Effector memory CD4-positive, alpha-beta T cell (primary cell): ENCODE measurements at regions not wholly inside any gene's neighbourhood (a gene's known extent, or its start where the extent isn't known, plus 50 kb on each side); places are given as distances from the start of the nearest gene placed in this dataset.

Source experiments
- DNase-seq, 3 donors: peaks; one replicate each; pipeline ENCODE4 v3.0.0-alpha.2; 2020
- H3K27ac ChIP-seq: 2 replicates; pipeline ENCODE4 v1.7.0; 2013; ENCODE audit warnings: mild to moderate bottlenecking, low read length, moderate library complexity; ENCODE audit not compliant: insufficient read depth, poor library complexity, severe bottlenecking
- H3K27me3 ChIP-seq: replicated peaks from 2 replicates; pipeline ENCODE4 v1.7.0; 2013; ENCODE audit warnings: mild to moderate bottlenecking, low read length; ENCODE audit not compliant: insufficient read depth, control insufficient read depth, poor library complexity, severe bottlenecking
- H3K36me3 ChIP-seq: 2 replicates; pipeline ENCODE4 v1.7.0; 2013; ENCODE audit warnings: mild to moderate bottlenecking, low read length, moderate library complexity; ENCODE audit not compliant: control insufficient read depth, insufficient read depth
- H3K4me1 ChIP-seq: 2 replicates; pipeline ENCODE4 v1.7.0; 2013; ENCODE audit warnings: low read length, mild to moderate bottlenecking; ENCODE audit not compliant: control insufficient read depth, insufficient read depth, poor library complexity, severe bottlenecking
- H3K4me3 ChIP-seq: 2 replicates; pipeline ENCODE4 v1.7.0; 2013; ENCODE audit warnings: low read length, low read depth, mild to moderate bottlenecking; ENCODE audit not compliant: insufficient read depth, poor library complexity, severe bottlenecking
- H3K9me3 ChIP-seq: 2 replicates; pipeline ENCODE4 v1.7.0; 2013; ENCODE audit warnings: mild to moderate bottlenecking, low read length, moderate library complexity; ENCODE audit not compliant: control insufficient read depth

DNA sequence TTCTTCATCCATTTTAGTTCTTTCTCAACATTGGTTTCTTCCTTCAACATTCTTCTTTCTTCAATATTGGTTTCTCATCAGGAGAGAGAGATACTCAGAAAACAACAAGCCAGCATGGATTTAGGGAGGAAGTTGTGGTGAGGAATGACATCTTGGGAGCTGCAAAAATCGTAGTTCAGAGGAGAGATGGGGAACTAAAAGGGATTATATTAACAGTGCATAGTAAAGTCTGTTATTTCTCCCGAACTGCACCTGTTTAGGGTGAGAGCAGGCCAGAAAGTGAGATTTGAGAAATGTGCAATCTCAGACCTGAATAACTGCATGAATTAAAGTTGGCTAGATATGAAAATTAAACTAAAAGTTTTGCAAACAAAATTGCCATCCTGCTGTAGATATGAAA is 94.5 kb downstream of the CASP12 start:
- no peak overlapping the region for H3K4me3 ChIP-seq
- H3K27ac ChIP-seq: no peak overlapping the region
- no peaks in the 10 kb centered on the region for H3K9me3 ChIP-seq
- H3K4me1 ChIP-seq: peaks cover 4% of the 10 kb centered on the region
- H3K27me3 ChIP-seq: no peaks in the 10 kb centered on the region
- DNase-seq: no peak
- no peaks in the 10 kb centered on the region for H3K36me3 ChIP-seq

- Histone ChIP-seq H3K4me1 (peaks cover 4% of the 10 kb centered on the region), H3K27ac (no peak overlapping the region), H3K27me3 (no peaks in the 10 kb centered on the region), H3K9me3 (no peaks in the 10 kb centered on the region), H3K36me3 (no peaks in the 10 kb centered on the region), H3K4me3 (peak overlapping the region; percentile 55)
- DNase-seq: no peak
Observed at GRCh38 chr11:104799251-104799650, 99.0 kb downstream of the CASP12 start.

- peak overlapping the region; percentile 18 for H3K27ac ChIP-seq
- peak overlapping the region; percentile 55 for H3K4me3 ChIP-seq
- H3K4me1 ChIP-seq: peaks cover 4% of the 10 kb centered on the region
- H3K27me3 ChIP-seq: no peaks in the 10 kb centered on the region
- DNase-seq: no peak
- no peaks in the 10 kb centered on the region for H3K9me3 ChIP-seq
- no peaks in the 10 kb centered on the region for H3K36me3 ChIP-seq
Observed at GRCh38 chr11:104798789-104799188, 99.5 kb downstream of the CASP12 start.

- Histone ChIP-seq H3K4me1 (peaks cover 4% of the 10 kb centered on the region), H3K27me3 (no peaks in the 10 kb centered on the region)
Observed at GRCh38 chr11:104796301-104796700, 102.0 kb downstream of the CASP12 start.

GRCh38 chr11:104795501-104796213 is 102.6 kb downstream of the CASP12 start:
- no peaks in the 10 kb centered on the region for H3K36me3 ChIP-seq
- H3K4me3 ChIP-seq: no peak overlapping the region
- no peaks in the 10 kb centered on the region for H3K9me3 ChIP-seq
- no peak for DNase-seq
- no peak overlapping the region for H3K27ac ChIP-seq
- H3K27me3 ChIP-seq: no peaks in the 10 kb centered on the region
- peaks cover 4% of the 10 kb centered on the region for H3K4me1 ChIP-seq

More at GRCh38 chr11:104796301-104796700, 102.0 kb downstream of the CASP12 start:
- no peak overlapping the region for H3K27ac ChIP-seq
- H3K9me3 ChIP-seq: no peaks in the 10 kb centered on the region
- DNase-seq: no peak
- H3K4me3 ChIP-seq: no peak overlapping the region
- no peaks in the 10 kb centered on the region for H3K36me3 ChIP-seq

DNA sequence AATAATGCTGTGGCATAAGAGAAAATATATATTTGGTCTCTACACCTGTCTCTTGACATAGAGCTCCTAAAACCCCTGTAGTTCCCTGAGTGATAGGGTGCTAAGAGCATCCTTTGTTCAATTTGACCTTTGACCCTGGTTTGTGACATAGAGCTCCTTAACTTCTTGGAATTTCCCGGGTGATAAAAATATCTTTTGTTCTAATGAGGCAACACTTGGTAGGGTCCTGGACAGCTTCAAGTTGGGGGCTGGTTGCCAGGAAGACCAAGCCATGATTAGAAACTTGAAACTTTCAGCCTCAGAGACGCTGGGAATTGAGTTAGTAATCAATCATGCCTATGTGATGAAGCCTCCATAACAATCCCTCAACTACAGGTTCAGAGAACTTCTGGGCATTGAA is 105.4 kb downstream of the CASP12 start:
- Histone ChIP-seq H3K4me3 (no peak overlapping the region), H3K4me1 (no peaks in the 10 kb centered on the region), H3K36me3 (no peaks in the 10 kb centered on the region), H3K9me3 (no peaks in the 10 kb centered on the region), H3K27me3 (no peaks in the 10 kb centered on the region), H3K27ac (no peak overlapping the region)
- no peak for DNase-seq

DNA sequence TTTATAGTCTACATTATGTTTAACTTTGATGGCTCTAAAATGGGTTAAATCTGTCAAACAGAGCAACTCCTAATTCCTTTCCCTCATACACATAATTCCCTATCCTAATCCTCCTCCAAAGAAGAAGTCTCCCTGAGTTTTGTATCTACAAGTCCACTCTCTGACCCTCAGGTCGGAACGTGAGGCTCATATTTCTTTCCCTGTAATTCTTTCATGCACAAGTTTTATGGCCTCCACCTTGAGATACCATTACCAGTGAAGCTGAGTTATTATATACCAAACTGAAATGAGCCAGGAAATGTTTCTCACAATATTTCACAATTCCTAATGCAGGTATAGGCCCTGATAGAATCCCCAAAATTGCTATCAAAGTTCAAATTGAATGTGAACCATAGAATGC is 106.4 kb downstream of the CASP12 start:
- no peaks in the 10 kb centered on the region for H3K27me3 ChIP-seq
- no peaks in the 10 kb centered on the region for H3K4me1 ChIP-seq
- H3K36me3 ChIP-seq: no peaks in the 10 kb centered on the region
- H3K4me3 ChIP-seq: no peak overlapping the region
- no peaks in the 10 kb centered on the region for H3K9me3 ChIP-seq
- no peak overlapping the region for H3K27ac ChIP-seq
- DNase-seq: no peak

GRCh38 chr11:104784684-104785460 is 113.4 kb downstream of the CASP12 start:
- H3K9me3 ChIP-seq: no peaks in the 10 kb centered on the region
- H3K27me3 ChIP-seq: no peaks in the 10 kb centered on the region
- H3K36me3 ChIP-seq: no peaks in the 10 kb centered on the region
- DNase-seq: no peak
- no peak overlapping the region for H3K27ac ChIP-seq
- H3K4me3 ChIP-seq: no peak overlapping the region
- no peaks in the 10 kb centered on the region for H3K4me1 ChIP-seq

GRCh38 chr11:104783241-104783640 is 115.0 kb downstream of the CASP12 start:
- Histone ChIP-seq H3K9me3 (no peaks in the 10 kb centered on the region), H3K27ac (no peak overlapping the region)
- no peak for DNase-seq

DNA sequence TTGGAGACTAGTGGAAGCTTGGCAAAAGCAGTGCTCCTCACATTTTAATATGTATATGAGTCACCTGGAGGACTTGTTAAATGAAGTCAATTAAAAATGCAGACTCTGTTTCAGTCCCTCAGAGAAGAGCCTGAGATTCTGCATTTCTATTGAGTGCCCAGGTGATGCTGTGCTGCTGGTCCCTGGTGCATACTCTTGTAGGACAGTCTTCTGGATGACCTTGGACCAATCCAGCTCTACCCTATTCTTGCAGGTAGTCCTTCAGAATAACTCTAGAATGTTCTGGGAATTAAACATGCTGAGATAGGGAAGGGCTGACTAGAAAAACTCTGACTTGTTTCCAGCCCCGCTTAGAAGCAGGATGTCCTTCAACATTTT is 115.9 kb downstream of the CASP12 start:
- no peak overlapping the region for H3K27ac ChIP-seq
- H3K4me1 ChIP-seq: no peaks in the 10 kb centered on the region
- no peak for DNase-seq
- H3K9me3 ChIP-seq: no peaks in the 10 kb centered on the region
- H3K36me3 ChIP-seq: no peaks in the 10 kb centered on the region
- no peak overlapping the region for H3K4me3 ChIP-seq
- no peaks in the 10 kb centered on the region for H3K27me3 ChIP-seq

More at GRCh38 chr11:104783241-104783640, 115.0 kb downstream of the CASP12 start:
- Histone ChIP-seq H3K4me1 (no peaks in the 10 kb centered on the region), H3K27me3 (no peaks in the 10 kb centered on the region), H3K4me3 (no peak overlapping the region), H3K36me3 (no peaks in the 10 kb centered on the region)
